ENCODE measurements at regions not wholly inside any gene's neighbourhood (a gene's known extent, or its start where the extent isn't known, plus 50 kb on each side); places are given as distances from the start of the nearest gene placed in this dataset.
"Not testable (repeated sequence)": the region's sequence is repeated elsewhere in the genome, so short reads cannot be mapped to it uniquely, and the experiment has no call there.

GRCh38 chr2:78699696-78700095, 325.8 kb upstream of the REG3G start:
- FAIRE-seq = no peak
- DNase-seq (ENCODE audit: low spot score) = no peak

GRCh38 chr2:78701546-78701945, 324.0 kb upstream of the REG3G start:
- DNase-seq (ENCODE audit: low spot score) (no peak), FAIRE-seq (no peak)

- FAIRE-seq (no peak), DNase-seq (ENCODE audit: low spot score) (no peak)
Measured at GRCh38 chr2:78707776-78708386, 317.6 kb upstream of the REG3G start.

- no peak for DNase-seq (ENCODE audit: low spot score)
- FAIRE-seq = no peak
Measured at GRCh38 chr2:78710632-78711375, 314.7 kb upstream of the REG3G start.

- DNase-seq (ENCODE audit: low spot score) (no peak), FAIRE-seq (no peak)
Measured at GRCh38 chr2:78715293-78715692, 310.2 kb upstream of the REG3G start.

GRCh38 chr2:78718024-78718423, 307.5 kb upstream of the REG3G start:
- no peak for FAIRE-seq

GRCh38 chr2:78718473-78718872, 307.0 kb upstream of the REG3G start:
- FAIRE-seq = no peak
- no peak for DNase-seq (ENCODE audit: low spot score)

More at GRCh38 chr2:78718024-78718423, 307.5 kb upstream of the REG3G start:
- DNase-seq (ENCODE audit: low spot score) = no peak

GRCh38 chr2:78721355-78722033, 304.0 kb upstream of the REG3G start:
- no peak for FAIRE-seq
- DNase-seq (ENCODE audit: low spot score) = no peak

- FAIRE-seq (no peak), DNase-seq (ENCODE audit: low spot score) (no peak)
Measured at GRCh38 chr2:78734221-78734620, 291.3 kb upstream of the REG3G start.

GRCh38 chr2:78739282-78739681, 286.2 kb upstream of the REG3G start:
- FAIRE-seq (no peak), DNase-seq (ENCODE audit: low spot score) (no peak)

GRCh38 chr2:78749638-78750037, 275.9 kb upstream of the REG3G start:
- no peak for DNase-seq (ENCODE audit: low spot score)

GRCh38 chr2:78750219-78750618, 275.3 kb upstream of the REG3G start:
- FAIRE-seq = no peak
- no peak for DNase-seq (ENCODE audit: low spot score)

More at GRCh38 chr2:78749638-78750037, 275.9 kb upstream of the REG3G start:
- FAIRE-seq = no peak

- FAIRE-seq (no peak), DNase-seq (ENCODE audit: low spot score) (no peak)
Measured at GRCh38 chr2:78754930-78755329, 270.6 kb upstream of the REG3G start.

GRCh38 chr2:78757191-78757590, 268.3 kb upstream of the REG3G start:
- FAIRE-seq = no peak
- DNase-seq (ENCODE audit: low spot score) = no peak

- DNase-seq (ENCODE audit: low spot score) = no peak
- FAIRE-seq = no peak
Measured at GRCh38 chr2:78757640-78758039, 267.9 kb upstream of the REG3G start.

- FAIRE-seq; DNase-seq (ENCODE audit: low spot score): not testable (repeated sequence)
Measured at GRCh38 chr2:78758765-78759164, 266.7 kb upstream of the REG3G start.

- DNase-seq (ENCODE audit: low spot score) = no peak
Measured at GRCh38 chr2:78766459-78766858, 259.0 kb upstream of the REG3G start.

GRCh38 chr2:78768016-78768415, 257.5 kb upstream of the REG3G start:
- no peak for DNase-seq (ENCODE audit: low spot score)

More at GRCh38 chr2:78766459-78766858, 259.0 kb upstream of the REG3G start:
- no peak for FAIRE-seq

GRCh38 chr2:78775291-78775690, 250.2 kb upstream of the REG3G start:
- FAIRE-seq = no peak

More at GRCh38 chr2:78768016-78768415, 257.5 kb upstream of the REG3G start:
- FAIRE-seq = no peak

GRCh38 chr2:78778756-78779510, 246.6 kb upstream of the REG3G start:
- FAIRE-seq (no peak), DNase-seq (ENCODE audit: low spot score) (no peak)

More at GRCh38 chr2:78775291-78775690, 250.2 kb upstream of the REG3G start:
- no peak for DNase-seq (ENCODE audit: low spot score)

GRCh38 chr2:78779761-78780160, 245.7 kb upstream of the REG3G start:
- no peak for DNase-seq (ENCODE audit: low spot score)
- no peak for FAIRE-seq

- FAIRE-seq (no peak), DNase-seq (ENCODE audit: low spot score) (no peak)
Measured at GRCh38 chr2:78780256-78780655, 245.2 kb upstream of the REG3G start.

All from RCC 7860 (cell line).